NCI-H1694 (cell line): ENCODE measurements at regions not wholly inside any gene's neighbourhood (a gene's known extent, or its start where the extent isn't known, plus 50 kb on each side); places are given as distances from the start of the nearest gene placed in this dataset.

Experiments
- DNase-seq: peaks from one replicate; lab custom pipeline; 2025; lab: John Stamatoyannopoulos, UW

DNA sequence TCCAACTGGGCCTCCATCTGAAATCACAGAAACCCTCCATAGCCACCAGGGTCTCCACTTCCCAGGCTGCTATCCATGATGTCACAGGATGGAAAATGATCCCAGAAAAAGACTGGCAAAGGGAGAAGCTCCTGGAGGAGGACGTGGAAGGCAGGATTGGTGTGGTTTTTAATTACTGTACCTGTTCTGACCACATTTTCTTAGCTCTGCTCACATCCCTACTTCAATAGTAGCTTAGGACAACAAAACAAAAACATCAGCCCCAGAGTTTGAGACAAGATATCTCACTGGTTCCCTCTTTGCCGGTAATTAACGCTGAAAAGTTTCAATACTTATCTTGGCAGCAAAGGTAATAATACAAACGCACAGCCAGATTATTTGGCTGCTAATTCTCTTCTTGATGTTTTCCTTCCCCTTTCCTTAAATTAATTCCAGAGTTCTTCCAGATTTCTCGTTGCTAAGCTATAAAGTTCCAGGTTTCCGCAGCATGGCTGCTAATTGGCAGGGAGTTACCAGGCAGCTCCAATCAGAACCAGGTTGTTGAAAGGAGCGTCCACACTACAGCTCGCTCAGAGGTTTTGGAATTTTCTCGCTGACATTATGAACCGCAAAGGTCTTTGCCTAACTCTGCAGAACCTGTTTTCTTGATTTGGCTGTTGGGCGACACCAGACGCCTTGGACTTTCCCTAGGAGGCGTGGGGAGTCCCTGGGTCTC is 263.4 kb downstream of the MRTFB start:
- DNase-seq: no peak

DNA sequence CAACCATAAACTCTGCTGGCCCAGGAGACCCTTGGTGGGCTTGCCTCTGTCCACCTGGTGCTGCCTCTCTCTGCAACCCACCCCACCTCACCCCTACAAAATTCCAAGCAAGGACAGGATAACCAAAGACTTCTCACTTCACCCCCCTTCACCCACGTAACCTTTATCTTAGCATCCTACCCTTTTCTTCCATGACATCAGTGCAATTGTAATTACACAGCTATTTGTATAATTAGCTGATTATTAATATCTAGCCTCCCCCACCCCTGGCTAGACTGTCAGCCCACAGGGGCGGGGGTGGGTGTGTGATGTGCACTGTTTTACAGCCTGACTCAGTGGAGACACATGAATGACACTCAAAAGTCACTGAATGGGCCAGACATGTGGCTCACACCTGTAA is 262.2 kb downstream of the MRTFB start:
- DNase-seq: no peak

DNA sequence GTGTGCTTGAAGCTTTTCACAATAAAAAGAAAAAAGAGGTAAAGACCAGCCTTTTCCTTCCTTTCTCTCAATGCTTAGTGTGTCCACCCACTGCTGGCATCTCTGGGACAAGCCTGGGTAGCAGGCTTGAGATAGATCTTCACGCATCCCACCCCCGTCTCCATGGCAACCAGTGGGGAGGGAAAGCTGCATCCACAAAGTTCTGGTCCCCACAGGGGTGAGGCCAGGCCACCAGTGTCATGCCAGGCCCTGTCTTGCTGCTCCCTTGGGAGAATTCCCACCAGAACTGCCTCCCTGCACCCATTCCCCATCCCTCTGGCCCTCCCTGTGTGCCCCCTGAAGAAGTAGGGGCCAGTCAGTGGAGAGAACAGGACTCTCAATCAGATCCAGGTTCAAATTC is 259.9 kb downstream of the MRTFB start:
- DNase-seq: no peak

DNA sequence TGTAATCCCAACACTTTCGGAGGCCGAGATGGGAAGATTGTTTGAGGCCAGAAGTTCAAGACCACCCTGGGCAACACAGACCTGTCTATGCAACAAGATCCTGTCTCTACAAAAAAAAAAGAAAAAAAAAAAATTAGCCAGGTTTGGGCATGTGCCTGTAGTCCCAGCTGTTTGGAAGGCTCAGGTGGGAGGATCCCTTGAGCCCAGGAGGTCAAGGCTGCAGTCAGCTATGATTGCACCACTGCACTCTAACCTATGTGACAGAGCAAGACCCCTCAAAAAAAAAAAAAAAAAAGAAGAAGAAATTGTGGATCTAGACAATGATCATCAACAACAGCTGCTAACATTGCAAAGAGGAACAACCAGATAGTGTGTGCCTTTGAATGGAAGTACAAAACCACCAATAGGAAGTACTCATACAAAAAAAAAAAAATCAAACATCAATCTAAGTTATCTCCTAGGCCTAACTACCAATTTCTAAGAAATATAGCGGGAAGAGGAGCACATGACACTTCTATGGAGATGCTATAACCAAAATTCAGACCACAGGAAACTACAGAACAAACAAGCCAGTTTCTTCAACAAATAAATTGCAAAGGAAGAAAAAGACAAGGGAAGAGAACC is 258.7 kb downstream of the MRTFB start:
- DNase-seq: no peak

- DNase-seq: peak; percentile 79
Measured at GRCh38 chr16:14325502-14326401, 254.6 kb downstream of the MRTFB start.

GRCh38 chr16:14324581-14324980 is 253.5 kb downstream of the MRTFB start:
- DNase-seq: no peak

GRCh38 chr16:14322186-14322585 is 251.1 kb downstream of the MRTFB start:
- DNase-seq: no peak

GRCh38 chr16:14321542-14321941 is 250.4 kb downstream of the MRTFB start:
- DNase-seq: peak; percentile 89

DNA sequence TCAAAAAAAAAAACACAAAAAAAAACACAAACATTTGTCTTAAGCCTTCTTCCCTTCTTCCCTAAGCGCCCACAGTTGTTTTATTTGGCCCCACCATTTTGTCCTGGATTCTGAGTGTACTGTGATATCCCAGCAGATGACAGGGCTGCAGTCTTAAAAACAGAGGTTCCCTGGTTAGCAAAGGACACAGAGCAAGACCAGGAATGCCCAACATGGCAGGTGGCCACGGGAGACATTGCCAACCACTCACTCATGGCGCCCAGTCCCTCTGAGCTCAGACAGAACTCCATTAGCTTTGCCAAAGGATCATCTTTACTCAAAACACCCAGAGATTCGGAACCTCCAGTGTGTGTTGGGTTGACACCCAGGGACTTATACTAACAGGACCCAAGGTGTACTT is 249.3 kb downstream of the MRTFB start:
- DNase-seq: no peak
